Non-pigmented ciliary epithelial cell (primary cell): ENCODE measurements at regions not wholly inside any gene's neighbourhood (a gene's known extent, or its start where the extent isn't known, plus 50 kb on each side); places are given as distances from the start of the nearest gene placed in this dataset.

Experiments used
- DNase-seq: peaks from one replicate; pipeline ENCODE4 v3.0.0-alpha.2; 2010; ENCODE audit warnings: low read depth

GRCh38 chr20:3309226-3309625, 70.2 kb upstream of the SLC4A11 start:
- no peak for DNase-seq

- DNase-seq, result no peak
Observed at GRCh38 chr20:3307725-3308124, 68.7 kb upstream of the SLC4A11 start.

GRCh38 chr20:3307078-3307477, 68.1 kb upstream of the SLC4A11 start:
- no peak for DNase-seq

GRCh38 chr20:3306068-3306467, 67.1 kb upstream of the SLC4A11 start:
- no peak for DNase-seq

- no peak for DNase-seq
Observed at GRCh38 chr20:3304456-3304855, 65.5 kb upstream of the SLC4A11 start.

GRCh38 chr20:3297079-3297378, 58.0 kb upstream of the SLC4A11 start:
- DNase-seq, result no peak

GRCh38 chr20:3296261-3297078, 57.5 kb upstream of the SLC4A11 start:
- no peak for DNase-seq
